Right forelimb (tissue), 1 donor: ENCODE measurements at regions not wholly inside any gene's neighbourhood (a gene's known extent, or its start where the extent isn't known, plus 50 kb on each side); places are given as distances from the start of the nearest gene placed in this dataset.
"Not testable (repeated sequence)": the region's sequence is repeated elsewhere in the genome, so short reads cannot be mapped to it uniquely, and the experiment has no call there.

Experiments
- DNase-seq: peaks from one replicate; pipeline ENCODE4 v3.0.0-alpha.2; 2018

DNA sequence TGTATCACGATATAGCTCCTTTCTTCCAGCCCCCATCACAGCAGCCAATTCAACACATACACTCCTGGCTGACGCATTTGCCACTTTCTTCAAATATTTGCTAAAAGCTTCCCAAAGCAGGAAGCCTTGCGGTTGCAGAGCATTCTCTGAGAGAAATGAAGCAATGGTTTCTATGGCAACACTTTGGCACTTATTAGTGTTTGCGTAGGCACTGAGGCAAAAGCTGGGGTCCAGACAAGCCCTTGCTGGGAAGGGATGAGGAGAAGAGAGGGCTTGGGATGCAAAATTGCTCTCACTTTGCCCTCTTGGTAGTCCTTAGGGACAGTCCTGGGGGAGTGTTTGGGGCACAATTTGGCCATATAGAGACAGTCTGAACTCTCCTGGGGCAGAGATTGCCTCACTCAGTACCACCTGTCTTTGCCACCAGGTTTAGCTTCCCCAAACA is 55.0 kb upstream of the PAK3 start:
- no peak for DNase-seq

- no peak for DNase-seq
Observed at GRCh38 chrX:111040377-111041017, 55.5 kb upstream of the PAK3 start.

DNA sequence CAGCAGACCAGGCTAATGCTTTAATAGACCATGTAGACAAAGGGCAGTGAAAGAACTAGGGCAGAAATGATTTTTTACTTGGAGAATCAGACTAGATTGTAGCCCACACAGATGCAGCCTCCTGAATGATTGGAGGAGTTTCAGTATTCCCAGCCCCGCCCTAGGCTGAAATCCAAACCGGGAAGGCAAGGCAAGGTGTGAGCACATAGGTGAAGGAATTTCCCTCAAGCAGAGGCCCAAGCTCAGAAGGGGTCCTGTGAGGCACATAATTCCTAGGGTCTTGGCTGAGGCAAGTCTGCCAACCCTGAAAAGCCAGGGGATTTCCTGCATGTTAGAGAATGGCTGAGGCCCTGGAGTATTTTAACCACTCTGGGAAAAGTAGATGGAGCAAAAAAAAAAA is 56.4 kb upstream of the PAK3 start:
- DNase-seq = no peak

DNA sequence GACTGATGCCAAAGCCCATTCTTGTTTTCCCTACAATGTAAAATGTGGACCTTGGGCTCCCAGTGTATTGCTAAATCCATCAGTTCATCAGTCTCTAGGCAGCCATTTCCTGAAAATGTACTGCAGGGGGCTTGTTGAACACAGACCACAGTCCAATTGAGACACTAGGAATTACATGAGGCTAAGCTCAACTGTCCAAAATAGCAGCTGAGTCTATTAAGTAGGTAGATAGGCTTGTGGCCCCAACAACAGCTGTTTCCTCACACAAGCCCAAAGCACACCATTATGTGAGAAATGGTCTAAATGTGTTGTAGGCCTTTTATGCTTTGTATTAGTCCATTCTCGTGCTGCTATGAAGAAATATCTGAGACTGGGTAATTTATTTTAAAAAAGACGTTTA is 60.0 kb upstream of the PAK3 start:
- DNase-seq = no peak

DNA sequence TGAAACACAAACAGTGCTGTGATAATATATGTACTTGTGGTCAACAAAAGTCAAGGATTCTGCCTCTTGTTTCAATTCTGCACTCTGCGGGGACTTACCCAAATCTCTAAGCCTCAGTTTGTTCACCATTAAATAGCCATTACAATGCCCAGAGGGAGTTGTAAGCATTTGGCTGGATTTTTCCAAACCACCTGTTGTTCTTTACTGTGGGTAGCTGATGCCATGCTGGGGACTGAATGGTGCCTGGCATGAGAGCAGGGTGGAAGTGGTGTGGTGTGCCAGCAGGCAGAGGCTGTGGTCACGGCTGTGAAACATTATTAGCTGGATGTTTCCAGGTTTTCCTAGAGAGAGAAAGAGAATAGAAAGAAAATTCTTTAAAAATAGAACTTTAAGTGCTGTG is 60.7 kb upstream of the PAK3 start:
- DNase-seq = no peak

DNA sequence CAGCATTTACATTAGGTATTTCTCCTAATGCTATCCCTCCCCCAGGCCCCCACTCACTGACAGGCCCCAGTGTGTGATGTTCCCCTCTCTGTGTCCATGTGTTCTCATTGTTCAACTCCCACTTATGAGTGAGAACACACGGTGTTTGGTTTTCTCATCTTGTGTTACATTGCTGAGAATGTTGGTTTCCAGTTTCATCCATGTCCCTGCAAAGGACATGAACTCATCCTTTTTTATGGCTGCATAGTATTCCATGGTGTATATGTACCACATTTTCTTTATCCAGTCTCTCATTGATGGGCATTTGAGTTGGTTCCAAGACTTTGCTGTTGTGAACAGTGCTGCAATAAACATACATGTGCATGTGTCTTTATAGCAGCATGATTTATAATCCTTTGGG is 73.0 kb upstream of the PAK3 start:
- DNase-seq = not testable (repeated sequence)

- no peak for DNase-seq
Observed at GRCh38 chrX:111020283-111020682, 75.7 kb upstream of the PAK3 start.

GRCh38 chrX:111013778-111014455 is 82.1 kb upstream of the PAK3 start:
- no peak for DNase-seq

- DNase-seq = no peak
Observed at GRCh38 chrX:111010111-111010510, 85.9 kb upstream of the PAK3 start.

GRCh38 chrX:111009256-111009655 is 86.7 kb upstream of the PAK3 start:
- no peak for DNase-seq

DNA sequence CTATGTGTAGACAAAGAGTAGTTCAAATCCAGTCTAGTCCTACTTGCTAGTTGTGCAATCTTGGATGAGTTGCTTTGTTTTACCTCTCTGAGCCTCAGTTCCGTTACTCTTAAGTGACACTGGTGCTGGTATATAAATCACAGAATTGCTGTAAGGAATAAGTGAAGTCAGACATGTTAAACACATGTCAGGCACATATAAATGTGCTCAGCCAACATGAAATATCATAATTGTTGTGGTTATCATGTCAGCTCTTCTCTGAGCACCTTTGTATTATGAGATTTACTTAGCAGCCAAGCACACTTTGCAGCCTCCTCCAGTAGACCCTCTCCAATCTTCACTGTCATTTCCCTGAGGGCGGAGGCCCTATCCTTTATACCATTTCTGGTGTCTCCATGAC is 87.9 kb upstream of the PAK3 start:
- DNase-seq = no peak

GRCh38 chrX:111007238-111007637 is 88.8 kb upstream of the PAK3 start:
- no peak for DNase-seq

DNA sequence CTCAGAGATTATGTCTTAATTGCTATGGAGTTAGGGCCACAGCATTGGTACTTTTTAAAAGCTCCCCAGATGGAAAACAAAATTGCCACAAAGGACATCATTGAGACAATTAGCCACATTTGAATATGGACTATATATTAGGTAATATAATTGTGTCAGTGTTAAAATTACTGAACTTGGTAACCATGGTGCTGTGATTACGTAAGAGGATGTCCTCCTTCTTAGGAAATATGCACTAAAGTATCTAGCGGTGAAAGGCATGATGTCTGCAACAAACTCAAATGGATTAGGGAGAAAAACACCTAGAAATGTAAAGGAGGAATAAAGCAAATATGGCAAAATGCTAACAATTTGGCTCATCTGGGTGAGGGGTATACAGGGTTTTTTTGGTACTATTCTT is 89.9 kb upstream of the PAK3 start:
- DNase-seq = no peak

GRCh38 chrX:111005166-111005565 is 90.8 kb upstream of the PAK3 start:
- DNase-seq = no peak

- no peak for DNase-seq
Observed at GRCh38 chrX:111003118-111003517, 92.9 kb upstream of the PAK3 start.

- no peak for DNase-seq
Observed at GRCh38 chrX:110992611-110993010, 103.4 kb upstream of the PAK3 start.

- DNase-seq = no peak
Observed at GRCh38 chrX:110989869-110990268, 106.1 kb upstream of the PAK3 start.

GRCh38 chrX:110989447-110989846 is 106.5 kb upstream of the PAK3 start:
- DNase-seq = no peak

- no peak for DNase-seq
Observed at GRCh38 chrX:110987292-110987691, 108.7 kb upstream of the PAK3 start.

DNA sequence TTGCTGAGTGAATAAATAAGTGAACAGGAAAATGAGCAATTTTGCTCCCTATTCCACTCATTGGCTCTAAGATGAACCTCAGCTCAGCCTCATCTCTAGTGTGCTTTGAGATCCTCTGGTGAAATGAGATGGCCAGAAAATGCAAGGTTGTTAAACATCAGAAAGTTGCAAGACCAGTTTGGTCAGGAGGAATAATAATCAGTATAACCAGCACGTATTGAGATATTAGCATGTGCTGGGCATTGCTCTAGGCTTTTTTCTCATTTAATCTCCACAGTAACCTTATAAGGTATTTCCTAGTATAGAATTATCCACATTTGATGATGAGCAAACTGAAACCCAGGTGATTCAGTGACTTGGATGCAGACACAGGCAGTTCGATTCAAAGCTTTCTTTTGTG is 110.5 kb upstream of the PAK3 start:
- no peak for DNase-seq

- no peak for DNase-seq
Observed at GRCh38 chrX:110983024-110983423, 113.0 kb upstream of the PAK3 start.

- DNase-seq = no peak
Observed at GRCh38 chrX:110966839-110967238, 129.2 kb upstream of the PAK3 start.

DNA sequence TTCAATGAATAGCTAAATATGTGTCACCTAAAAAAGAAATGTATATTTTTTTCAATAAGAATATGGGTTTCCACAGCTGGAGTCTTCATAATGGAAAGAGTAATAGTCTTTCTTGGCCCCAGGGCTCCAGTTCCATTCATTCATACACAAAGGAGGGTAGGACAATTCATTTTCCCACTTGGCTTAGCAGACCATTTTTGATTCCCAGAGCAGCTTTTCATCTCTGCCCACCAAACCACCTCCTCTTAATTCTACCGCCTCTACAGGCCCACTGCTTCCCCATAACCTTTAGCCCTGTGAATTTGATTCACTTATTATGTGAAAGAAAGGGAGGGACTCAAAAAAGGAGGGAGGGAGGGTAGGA is 129.9 kb upstream of the PAK3 start:
- DNase-seq = no peak

GRCh38 chrX:110965409-110966090 is 130.4 kb upstream of the PAK3 start:
- no peak for DNase-seq
